Lung (tissue), 11 donors: ENCODE measurements at regions not wholly inside any gene's neighbourhood (a gene's known extent, or its start where the extent isn't known, plus 50 kb on each side); places are given as distances from the start of the nearest gene placed in this dataset.
A peak's percentile ranks its signal among the peaks of the same experiment; 100 is the strongest.

Experiments used
- ATAC-seq: fragments of 200-7000 bp; cut with Tn5 transposase; one replicate; pipeline ENCODE4 v1.9.1; 2020; ENCODE audit warnings: moderate number of reproducible peaks; ENCODE audit not compliant: insufficient read depth, low FRiP score
- DNase-seq, 3 donors: peaks; one replicate each; pipeline ENCODE4 v3.0.0-alpha.2; 2013 to 2017
- H3K27ac ChIP-seq, 2 donors: one replicate each; pipeline ENCODE4 v1.5.1; 2013; ENCODE audit warnings: mild to moderate bottlenecking in 2 of 2, moderate library complexity in 2 of 2, control low read depth in 1 of 2, inconsistent platforms in 1 of 2, low read depth in 1 of 2, low read length in 1 of 2
- H3K27me3 ChIP-seq, 3 donors: one replicate each; pipeline ENCODE4 v1.5.1; 2013; ENCODE audit warnings: low read length in 2 of 3; ENCODE audit not compliant: control insufficient read depth in 3 of 3, insufficient read depth in 3 of 3
- H3K36me3 ChIP-seq, 4 donors: one replicate each; pipeline ENCODE4 v1.5.1; 2013; ENCODE audit warnings: low read length in 4 of 4, mild to moderate bottlenecking in 1 of 4, moderate library complexity in 1 of 4; ENCODE audit not compliant: control insufficient read depth in 4 of 4, insufficient read depth in 4 of 4
- H3K4me1 ChIP-seq, 5 donors: one replicate each; pipeline ENCODE4 v1.5.1; 2013; ENCODE audit warnings: low read length in 5 of 5, mild to moderate bottlenecking in 2 of 5, moderate library complexity in 1 of 5; ENCODE audit not compliant: control insufficient read depth in 5 of 5, insufficient read depth in 5 of 5
- H3K4me3 ChIP-seq: one replicate; pipeline ENCODE4 v1.5.1; 2013; ENCODE audit warnings: mild to moderate bottlenecking, control low read depth, moderate library complexity
- H3K9ac ChIP-seq, 2 donors: one replicate each; pipeline ENCODE4 v1.5.1; 2013; ENCODE audit warnings: low read length in 2 of 2, control low read depth in 1 of 2; ENCODE audit not compliant: insufficient read depth in 1 of 2
- H3K9me3 ChIP-seq, 4 donors: one replicate each; pipeline ENCODE4 v1.5.1; 2013; ENCODE audit warnings: low read length in 3 of 4, mild to moderate bottlenecking in 1 of 4, moderate library complexity in 1 of 4; ENCODE audit not compliant: control insufficient read depth in 4 of 4, insufficient read depth in 3 of 4
- CTCF ChIP-seq: IDR thresholded peaks from 2 replicates; pipeline ENCODE4 v1.5.1; 2012; ENCODE audit warnings: mild to moderate bottlenecking; ENCODE audit errors: control extremely low read depth, extremely low read depth
- WGBS, 2 donors: extraction: QIAGEN DNeasy Blood & Tissue Kit; methylation state at CpG; one replicate each; pipeline ENCODE4 v1.1.7; 2013; 5-methylcytosine and 5-hydroxymethylcytosine counted together
- donor health status: control.
- donor health status: control.
- donor health status: Bipolar disorder and iron deficiency.
- donor health status: healthy.
- donor health status: DM: yes; HTN: yes; CAD: no.

- DNase-seq: no peak
- no peak overlapping the region for H3K4me3 ChIP-seq
- no peak for TF ChIP-seq CTCF
- H3K9me3 ChIP-seq: no peaks in the 10 kb centered on the region
- H3K4me1 ChIP-seq: peaks cover 0 to 3% (median 0%) of the 10 kb centered on the region in 5 donors
- H3K9ac ChIP-seq: no peak overlapping the region
- no peaks in the 10 kb centered on the region for H3K36me3 ChIP-seq
- peaks cover 0 to 8% (median under 1%) of the 10 kb centered on the region in 3 donors for H3K27me3 ChIP-seq
- 78 to 98% methylated on average over 3 of the region's 3 CpGs for WGBS, 2 donors
- ATAC-seq: no peak
- no peak overlapping the region for H3K27ac ChIP-seq
Observed at GRCh38 chrX:139081965-139082364, 370.4 kb upstream of the FGF13 start.

- no peak for ATAC-seq
- no peak for TF ChIP-seq CTCF
Observed at GRCh38 chrX:139079789-139080188, 368.3 kb upstream of the FGF13 start.

DNA sequence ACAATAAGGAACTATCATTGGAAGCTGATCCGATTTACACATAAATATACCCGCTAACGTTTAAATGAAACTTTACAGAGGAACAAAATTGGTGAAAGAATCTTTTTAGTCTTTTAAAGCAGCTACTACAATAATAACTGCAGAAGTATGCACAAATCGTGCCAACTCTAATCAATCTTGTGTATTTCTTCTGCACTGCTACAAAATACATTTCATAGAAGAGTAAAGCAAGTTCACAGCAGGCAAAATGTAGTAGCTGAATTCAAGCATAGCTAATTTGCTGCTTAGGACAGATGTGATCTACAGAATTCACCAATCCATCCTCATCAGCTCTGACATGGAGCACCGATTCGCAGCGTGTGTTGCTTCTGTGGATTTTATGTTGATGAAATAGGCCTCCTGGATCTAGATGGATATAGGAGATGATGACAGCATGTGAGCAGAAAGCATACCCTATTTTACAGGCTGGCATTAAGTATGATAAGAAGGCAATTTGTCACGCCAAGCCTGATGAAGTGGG lies 367.3 kb upstream of the FGF13 start:
- Histone ChIP-seq H3K36me3 (no peaks in the 10 kb centered on the region), H3K4me3 (no peak overlapping the region), H3K4me1 (peaks cover 0 to 3% (median 0%) of the 10 kb centered on the region in 5 donors), H3K27me3 (peaks cover 0 to 8% (median 3%) of the 10 kb centered on the region in 3 donors), H3K9me3 (no peaks in the 10 kb centered on the region), H3K27ac (no peak overlapping the region), H3K9ac (no peak overlapping the region)
- DNase-seq: peak in 2 of 3 donors; percentile 2 to 17
- WGBS, 2 donors: 74 to 90% methylated on average over 8 of the region's 8 CpGs
- TF ChIP-seq CTCF: no peak
- no peak for ATAC-seq

More at GRCh38 chrX:139079789-139080188, 368.3 kb upstream of the FGF13 start:
- no peak for DNase-seq
- H3K27ac ChIP-seq: no peak overlapping the region
- H3K36me3 ChIP-seq: no peaks in the 10 kb centered on the region
- no peak overlapping the region for H3K9ac ChIP-seq
- H3K9me3 ChIP-seq: no peaks in the 10 kb centered on the region
- WGBS, 2 donors: 88 to 92% methylated on average over 2 of the region's 2 CpGs
- no peak overlapping the region for H3K4me3 ChIP-seq
- H3K4me1 ChIP-seq: peaks cover 0 to 3% (median 0%) of the 10 kb centered on the region in 5 donors
- peaks cover 0 to 8% (median 3%) of the 10 kb centered on the region in 3 donors for H3K27me3 ChIP-seq

DNA sequence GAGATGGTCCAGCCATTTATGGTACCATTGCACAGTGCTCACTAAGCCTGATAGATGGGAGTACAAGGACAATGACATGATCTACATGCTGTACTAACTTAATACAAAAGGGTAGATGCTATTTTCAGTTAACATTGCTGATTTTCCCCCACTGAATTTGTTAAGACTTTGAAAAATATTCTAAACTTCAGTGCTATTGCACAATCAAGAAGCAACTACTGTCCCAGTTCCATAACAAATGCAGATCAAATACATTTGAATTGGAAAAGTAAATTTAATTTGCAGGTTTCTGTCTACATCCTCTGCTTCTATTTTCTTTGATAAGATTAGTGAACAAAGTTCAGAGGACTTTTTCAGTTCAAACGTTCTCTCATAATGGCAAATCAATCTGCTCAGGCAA lies 366.8 kb upstream of the FGF13 start:
- 34 to 85% methylated on average over 1 of the region's 1 CpG for WGBS, 2 donors
- no peak overlapping the region for H3K4me3 ChIP-seq
- H3K9ac ChIP-seq: no peak overlapping the region
- peaks cover 0 to 13% (median 3%) of the 10 kb centered on the region in 3 donors for H3K27me3 ChIP-seq
- ATAC-seq: no peak
- no peak overlapping the region for H3K27ac ChIP-seq
- H3K4me1 ChIP-seq: peaks cover 0 to 3% (median 0%) of the 10 kb centered on the region in 5 donors
- DNase-seq: no peak
- TF ChIP-seq CTCF: no peak
- H3K36me3 ChIP-seq: no peaks in the 10 kb centered on the region
- no peaks in the 10 kb centered on the region for H3K9me3 ChIP-seq
